NCI-H1417 (cell line): ENCODE measurements at regions not wholly inside any gene's neighbourhood (a gene's known extent, or its start where the extent isn't known, plus 50 kb on each side); places are given as distances from the start of the nearest gene placed in this dataset.

Experiments used
- DNase-seq, 3 experiments: peaks; one replicate each; lab custom pipeline; 2025; lab: John Stamatoyannopoulos, UW

DNA sequence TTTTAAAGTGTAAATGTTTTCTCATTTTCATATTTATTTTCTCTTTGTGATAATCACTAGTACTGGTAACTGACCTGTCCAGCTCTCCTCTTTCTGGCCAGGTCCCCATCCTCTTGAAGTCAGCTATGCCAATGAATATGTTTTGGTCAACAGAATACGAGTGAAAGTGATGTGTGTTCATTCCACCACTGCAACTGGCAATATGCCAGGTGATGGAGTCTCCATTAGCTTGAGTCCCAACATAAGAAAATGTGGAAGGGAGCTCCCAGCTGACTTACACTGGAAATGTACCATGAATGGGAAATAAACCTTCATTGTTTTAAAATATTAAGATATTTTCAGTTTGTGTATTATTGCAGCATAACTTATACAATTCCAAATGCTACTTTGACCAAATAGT is 75.8 kb downstream of the CCDC34 start:
- no peak for DNase-seq

DNA sequence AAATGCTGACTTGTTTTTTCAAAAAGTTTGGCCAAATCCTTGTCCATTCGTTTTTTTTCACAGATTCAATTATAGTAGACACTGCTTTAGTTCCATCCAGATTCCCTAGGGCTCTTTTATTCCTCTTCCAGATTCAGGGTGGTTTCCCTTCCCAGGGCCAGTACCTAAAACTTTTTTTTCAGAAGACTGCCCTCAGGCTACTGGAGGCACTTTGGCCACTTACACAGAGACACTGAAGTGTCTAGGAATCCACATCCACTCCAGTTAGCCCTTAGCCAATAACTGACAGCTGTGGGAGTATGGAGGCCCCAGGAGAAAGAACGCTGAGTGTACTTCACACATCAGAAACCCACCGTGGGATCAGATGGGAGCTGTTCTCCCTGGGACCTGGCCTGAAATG is 77.3 kb downstream of the CCDC34 start:
- DNase-seq = no peak

DNA sequence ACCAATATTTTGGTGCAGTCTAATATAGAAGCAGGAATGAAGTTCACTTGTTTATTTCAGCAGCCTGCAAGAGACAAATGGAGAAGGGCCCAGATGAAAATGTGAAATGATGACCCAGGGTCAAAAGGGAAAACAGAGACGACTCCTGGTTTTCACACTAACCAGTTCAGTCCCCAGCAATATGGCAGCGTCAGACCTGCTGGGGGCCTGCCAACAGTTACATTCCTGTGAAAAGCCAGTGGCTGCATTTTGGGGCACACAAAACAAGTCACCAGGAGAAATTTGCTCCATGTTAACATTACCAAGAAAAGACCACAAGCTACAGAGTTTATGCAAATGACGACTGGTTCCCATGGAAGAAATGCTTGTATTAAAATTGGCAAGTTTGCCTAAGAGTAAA is 80.2 kb downstream of the CCDC34 start:
- DNase-seq = no peak

DNA sequence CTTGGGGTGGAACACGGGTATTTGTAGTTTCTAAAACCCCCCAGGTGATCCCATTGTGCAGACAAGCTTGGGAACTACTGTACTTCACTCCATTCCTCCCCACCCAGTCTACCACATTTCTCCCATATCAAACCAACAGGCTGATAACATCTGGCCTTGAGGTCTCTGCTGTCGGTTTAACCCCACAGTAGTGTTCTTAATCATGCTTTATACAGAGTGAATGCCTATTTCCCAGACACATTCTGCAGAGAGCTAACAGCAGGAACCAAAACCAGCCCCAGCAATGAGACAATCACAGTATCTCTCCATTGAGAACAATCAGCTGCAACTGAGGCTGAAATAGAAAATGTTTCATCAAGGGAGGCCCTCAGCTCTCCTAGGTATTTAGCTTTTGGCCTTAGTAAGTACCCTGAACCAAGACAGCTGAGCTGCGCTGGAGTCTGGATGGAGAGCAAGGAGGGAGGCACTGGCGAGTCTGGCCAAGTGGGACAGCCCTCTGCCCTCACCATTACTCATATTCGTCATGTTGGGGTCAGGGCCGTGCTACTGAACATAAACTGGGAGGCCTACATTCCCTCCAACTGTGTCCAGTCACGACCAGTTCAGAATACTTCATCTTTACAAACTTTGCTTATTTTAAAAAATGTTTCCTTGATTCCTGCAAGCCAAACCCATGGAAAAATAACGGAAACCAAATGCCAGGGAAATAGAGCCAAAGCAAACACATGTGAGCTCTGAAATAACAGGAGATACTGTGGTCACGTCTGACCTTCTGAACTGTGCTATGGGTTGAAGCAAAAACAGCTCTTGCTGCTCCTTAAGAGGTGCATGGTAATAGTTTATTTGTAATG is 81.0 kb downstream of the CCDC34 start:
- no peak for DNase-seq

DNA sequence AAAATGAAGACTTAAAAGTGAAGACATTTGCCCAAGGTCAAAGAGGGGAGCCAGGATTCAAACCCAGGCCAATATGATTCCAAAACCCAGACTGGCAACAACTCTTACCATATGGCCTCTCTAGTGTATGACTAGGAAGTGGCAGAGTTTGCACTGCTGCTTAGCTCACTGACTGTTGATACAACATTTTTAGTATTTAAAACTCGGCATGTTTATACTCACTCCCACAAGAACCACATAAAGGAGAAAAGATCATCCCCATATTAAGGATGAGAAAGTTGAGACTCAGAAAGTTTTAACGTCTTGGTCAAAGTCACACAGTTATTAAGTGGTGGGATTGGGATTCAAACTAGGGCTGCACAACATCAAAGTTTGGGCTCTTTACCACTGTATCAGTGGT is 81.7 kb downstream of the CCDC34 start:
- DNase-seq = no peak

DNA sequence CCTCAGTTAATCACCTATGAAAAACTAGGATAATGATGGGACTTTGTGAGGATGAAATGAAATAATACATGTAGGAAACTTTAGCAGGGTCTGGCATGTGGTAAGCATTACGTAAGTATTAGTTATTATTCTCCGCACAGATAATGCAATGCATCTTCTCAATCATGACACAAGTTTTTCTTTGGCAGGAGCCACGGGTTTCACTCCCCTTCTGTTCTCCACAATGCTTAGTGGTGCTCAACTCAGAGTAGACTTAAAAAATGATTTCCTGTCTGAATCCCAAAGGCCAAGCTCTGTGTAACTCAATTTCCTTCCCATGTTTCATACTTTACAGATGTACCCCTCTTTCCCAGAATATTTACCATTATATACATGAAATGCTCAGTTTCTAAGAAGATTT is 82.9 kb downstream of the CCDC34 start:
- DNase-seq = no peak

DNA sequence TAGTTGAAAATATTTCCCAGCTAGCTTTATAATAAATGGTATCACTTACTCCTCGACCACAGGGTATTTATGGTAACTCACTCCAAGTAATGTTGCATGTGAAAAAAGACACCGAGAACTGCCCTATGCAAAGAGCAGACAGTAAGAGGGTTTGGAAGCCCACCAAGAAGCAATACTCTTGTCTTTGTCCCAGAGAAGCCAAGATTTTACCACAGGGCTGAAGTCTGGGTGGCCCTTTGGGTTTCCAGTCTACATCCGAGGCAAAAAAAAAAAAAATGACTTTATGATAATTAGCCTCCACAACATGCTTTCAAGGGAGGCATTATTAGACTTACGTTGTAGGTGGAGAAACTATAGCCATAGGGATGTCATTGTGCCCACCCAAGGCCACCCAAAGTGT is 83.6 kb downstream of the CCDC34 start:
- no peak for DNase-seq

DNA sequence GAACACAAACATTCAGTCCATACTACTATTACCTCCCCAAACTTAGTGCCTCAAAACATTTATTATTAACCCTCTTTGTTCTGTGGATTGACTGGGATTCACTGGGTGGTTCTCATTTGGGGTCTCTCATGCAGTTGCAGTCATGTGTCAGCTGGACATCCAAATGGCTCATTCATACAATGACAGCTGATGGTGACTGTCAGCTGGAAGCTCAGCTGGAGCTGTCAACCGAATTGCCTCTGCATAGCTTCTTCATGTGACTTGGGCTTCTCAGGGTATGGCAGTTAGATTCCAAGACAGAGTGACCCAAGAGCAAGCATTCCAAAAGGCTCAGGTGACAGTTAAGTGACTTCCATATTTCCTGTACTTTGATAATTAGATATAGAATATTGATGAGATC is 85.2 kb downstream of the CCDC34 start:
- DNase-seq = no peak

DNA sequence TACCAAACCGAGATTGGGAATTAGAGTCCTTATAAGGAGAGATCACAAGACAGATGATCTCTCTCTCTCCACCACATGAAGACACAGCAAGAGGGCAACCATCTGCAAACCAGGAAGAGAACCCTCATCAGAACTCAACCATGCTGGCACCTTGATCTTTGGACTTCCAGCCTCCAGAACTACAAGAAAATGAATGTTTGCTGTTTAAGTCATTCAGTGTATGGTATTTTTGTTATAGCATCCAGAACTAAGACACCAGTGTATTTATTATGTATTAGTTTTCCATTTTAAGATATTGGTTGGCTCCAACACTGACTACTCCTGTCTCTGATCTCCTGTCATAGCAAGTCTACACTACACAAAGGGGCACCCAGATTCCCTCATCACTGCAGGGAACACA is 86.9 kb downstream of the CCDC34 start:
- no peak for DNase-seq

DNA sequence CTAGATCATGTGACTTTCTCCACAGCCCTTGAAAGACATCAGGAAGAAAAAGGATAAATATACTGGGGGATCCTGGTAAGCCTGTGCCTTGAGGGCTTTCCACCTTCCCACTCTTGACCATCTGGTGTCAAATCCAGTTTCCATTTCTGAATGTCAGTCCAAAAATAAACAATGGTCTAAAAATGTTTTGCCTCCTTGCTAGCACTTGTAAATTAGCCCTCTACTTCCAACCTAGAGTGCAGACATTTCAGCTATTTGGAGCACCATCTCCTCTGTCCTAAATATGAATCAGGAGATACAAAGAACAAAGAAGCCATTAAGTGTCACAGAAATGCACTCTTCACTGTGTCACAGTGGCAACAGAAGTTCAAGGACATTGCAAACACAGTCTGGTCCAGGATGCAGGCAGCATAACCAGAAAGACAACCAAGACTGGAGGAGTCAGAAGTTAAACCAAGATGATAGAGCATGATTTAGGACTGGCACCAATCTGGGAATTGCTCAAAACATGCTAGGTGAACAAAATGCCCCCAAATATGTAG is 88.1 kb downstream of the CCDC34 start:
- DNase-seq = no peak

DNA sequence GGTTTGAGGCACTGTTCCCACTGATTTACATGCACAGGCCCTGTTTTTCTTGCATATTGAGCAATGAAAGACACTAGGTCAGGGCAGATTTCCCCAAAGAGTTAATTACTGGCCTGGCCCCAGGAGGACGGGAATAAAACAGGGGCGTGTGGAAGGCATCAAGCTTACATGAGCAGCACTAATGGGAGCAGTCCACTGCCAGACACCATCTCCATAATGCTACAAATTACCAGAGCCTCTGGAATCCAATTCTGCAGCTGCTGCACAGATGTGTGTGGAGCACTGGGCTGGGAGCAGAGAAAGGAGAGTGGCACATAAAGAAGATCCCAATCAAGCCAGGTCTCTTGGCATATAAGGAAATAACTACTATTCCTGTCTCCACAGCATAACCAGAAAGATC is 96.9 kb downstream of the CCDC34 start:
- DNase-seq = no peak

DNA sequence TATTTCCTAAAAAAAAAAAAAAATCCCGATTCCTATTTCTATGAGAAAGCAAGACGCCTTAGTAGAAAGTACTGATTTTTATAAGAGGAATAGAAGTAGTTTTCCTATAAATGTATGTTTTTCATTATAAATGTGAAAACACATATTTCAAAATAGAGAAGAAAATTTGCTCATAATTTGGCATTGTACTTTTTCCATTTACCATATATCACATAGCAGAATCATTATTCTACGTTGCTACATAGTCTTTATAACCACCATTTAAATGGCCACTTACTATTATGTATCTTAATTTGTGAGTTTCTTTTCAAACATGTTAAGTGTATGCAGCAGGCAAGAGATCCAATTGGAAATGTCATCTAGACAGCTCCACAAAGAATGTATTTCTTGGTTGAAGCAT is 99.0 kb downstream of the CCDC34 start:
- no peak for DNase-seq

DNA sequence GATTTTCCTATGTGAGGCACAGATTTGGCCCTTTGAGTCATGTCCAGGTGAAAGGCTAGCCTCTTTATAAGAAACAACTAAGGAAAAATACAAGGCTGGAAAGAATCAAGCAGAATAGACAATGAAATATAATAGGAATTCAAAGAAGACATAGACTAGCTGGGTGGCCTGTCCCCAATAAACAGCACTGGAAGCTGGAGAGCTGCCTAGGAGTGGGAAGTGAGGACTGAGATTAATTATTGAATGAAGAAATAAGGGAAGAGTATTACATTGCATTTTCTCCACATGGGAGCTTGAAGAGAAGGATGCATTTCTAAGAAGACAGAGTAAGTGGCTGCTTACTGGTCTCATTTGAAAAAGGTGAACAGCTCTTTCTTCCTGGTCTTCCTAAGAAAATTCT is 100.0 kb downstream of the CCDC34 start:
- DNase-seq = no peak

DNA sequence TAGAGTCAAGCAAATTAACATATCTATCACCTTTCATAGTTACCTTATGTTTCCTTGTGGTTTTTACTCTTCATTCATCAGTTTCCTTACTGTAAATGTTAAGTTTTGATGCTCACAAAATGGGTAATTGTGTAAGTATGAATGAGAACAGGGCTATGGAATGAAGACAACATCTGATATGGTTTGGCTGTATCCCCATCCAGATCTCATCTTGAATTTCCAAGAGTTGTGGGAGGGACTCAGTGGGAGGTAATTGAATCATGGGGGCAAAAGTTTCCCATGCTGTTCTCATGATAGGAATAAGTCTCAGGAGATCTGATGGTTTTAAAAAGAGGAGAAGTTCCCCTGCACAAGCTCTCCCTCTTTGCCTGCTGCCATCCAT is 107.6 kb downstream of the CCDC34 start:
- no peak for DNase-seq

DNA sequence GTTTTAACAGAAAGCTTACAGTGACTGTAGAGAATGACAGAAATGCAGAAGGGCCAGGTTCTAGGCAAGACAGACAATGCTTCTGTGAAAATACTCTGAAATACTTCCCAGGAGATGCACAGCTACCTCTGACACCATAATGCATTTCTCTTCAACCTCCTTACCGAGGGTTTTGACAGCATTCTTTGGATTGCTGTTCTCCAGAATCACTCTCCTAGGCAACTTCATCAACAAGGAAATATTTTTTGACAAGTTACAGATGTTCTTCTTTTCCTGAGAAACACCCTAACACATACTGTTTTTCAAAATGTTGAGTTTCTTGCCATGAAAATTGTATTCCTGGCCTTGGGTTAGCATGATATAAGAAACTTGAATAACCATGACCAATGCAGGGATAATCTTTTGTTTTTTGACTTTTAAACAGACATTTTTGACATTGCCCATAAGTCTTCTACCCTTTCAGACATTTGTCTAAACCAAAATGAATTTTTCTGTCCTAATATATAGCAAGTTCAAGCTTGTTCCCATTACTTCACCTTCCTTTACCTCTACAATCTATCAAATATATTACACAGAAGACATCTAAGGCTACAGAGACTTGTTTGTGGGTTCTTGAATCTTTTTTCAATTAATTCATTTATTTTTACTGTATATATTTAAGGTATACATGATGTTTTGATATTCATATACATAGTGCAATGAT is 108.1 kb downstream of the CCDC34 start:
- no peak for DNase-seq

DNA sequence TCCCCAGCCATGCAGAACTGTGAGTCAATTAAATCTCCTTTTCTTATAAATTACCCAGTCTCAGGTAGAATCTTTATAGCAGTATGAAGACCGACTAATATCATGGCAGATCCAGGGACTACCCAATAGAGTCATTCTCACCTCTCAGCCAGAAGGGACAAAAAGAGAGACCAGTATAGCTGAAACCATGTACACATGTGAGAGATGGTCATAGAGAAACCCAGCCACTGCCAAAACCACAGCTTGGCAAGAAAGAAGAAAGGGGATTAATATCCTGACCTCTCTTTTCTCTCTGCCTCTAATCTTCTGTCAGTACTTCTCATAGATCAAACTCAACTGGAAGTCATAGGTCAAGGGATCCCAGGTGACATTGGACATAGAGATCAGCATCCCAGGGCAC is 109.8 kb downstream of the CCDC34 start:
- no peak for DNase-seq

DNA sequence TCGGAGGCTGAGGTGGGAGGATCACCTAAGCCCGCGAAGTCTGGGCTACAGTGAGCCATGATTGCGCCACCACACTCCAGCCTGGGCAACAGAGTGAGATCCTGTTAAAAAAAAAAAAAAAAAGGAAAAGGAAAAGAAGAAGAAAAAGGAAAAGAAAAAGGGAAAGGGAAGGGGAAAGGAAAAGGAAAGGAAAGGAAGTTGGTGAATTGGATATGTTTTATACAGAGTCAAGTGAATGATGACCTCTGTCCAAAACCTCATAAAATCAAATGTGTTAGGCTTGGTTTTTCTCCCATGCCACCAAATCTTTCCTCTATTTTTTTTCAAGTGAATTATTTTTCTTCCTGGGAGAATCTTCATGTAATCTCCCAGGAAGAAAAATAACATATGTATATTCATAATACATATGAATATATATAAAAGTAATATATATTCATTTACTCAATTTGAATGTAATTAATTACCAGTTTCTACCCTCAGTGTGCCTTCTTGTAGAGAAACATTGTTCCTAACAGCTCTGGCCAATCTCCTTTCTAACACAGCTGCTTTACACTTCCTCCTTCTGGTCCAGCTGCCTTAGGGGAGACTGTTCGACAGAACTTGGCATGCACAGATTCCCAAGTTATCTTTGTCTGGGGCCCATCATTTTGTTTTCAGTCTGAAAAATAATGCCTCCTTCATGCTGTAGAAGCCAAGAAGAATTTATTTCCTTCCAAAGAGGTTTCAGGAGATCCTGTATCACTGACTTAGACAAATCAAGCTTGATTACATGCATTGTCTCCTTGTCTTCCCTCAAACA is 111.9 kb downstream of the CCDC34 start:
- DNase-seq = no peak

DNA sequence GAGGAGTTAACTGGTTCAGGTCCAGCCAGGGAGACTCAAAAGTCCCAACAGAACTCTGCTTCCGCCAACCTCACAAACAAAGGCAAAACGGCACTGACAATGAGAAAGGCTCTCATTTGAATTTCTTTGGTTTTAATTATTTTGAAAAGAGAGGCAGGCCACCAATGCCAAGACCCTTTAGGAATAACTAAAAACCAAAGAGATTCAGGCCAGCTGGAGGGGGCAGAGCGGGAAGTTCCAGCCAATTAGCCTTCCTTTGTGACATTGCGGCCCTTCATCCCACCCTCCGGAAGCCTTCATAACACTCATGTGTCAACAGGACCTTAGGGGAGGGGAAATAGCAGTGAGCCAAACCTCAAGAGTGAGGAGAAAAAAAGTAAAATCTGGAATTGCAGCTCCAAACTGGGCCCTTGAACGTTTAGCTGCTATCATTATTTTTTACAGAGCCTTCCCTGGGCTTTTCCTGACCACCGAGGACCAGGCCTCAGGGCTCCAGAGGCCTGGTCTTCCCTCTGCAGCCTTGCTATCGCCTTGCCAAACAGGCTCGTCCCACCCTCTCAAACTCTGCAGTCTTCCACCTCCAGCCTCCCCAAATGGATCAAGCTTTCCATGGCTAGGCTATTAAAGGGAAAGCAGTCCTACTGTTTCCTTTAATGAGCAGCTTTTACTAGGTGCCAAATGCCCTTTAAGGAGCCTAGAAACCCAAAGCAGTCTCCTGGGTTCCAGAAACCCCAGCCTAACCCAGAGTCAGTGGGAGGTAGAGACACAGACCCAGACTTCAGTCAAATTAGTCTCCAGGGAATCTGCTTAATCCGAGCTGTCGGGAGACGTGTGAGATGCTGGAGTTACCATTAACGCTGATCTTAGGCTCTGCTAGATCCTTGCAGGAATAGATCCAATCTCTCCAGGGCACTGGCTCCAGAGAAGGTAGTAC is 114.2 kb downstream of the CCDC34 start:
- DNase-seq = no peak

DNA sequence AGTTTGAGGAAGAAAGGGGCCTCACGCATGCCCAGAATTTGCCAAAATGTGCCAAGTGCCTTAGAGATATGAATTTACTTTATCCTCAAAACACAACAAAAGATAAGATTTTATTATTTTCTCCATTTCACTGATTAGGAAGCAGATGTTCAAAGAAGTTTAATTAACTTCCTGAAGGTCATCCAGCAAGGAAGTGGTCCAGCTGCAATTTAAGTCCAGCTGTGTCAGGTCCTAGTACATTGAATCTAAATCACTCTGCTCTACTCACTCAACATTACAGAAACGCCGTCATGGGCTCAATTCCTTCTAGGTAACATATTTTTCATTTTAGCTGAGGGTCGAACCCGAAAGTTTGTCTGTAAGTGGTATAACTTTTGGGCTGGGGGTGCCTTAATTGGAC is 115.4 kb downstream of the CCDC34 start:
- no peak for DNase-seq

DNA sequence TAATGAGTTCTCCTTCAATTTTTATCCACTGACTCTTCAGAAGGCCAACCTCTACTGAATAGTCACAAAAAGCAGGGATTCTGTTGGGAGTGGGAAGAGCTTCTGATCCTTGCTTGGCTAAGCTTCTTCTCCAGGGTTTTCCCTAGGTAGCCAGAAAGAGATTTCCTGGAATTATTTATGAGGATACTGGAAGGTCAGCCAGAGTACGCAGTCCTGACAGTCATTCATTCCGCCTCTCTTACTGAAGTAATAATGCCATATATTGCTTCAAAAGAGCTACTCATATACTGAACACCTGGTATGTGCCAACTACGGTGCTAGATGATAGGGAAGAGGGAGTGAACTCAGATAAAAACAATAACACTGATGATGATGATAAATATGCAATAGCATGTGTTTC is 116.1 kb downstream of the CCDC34 start:
- no peak for DNase-seq

DNA sequence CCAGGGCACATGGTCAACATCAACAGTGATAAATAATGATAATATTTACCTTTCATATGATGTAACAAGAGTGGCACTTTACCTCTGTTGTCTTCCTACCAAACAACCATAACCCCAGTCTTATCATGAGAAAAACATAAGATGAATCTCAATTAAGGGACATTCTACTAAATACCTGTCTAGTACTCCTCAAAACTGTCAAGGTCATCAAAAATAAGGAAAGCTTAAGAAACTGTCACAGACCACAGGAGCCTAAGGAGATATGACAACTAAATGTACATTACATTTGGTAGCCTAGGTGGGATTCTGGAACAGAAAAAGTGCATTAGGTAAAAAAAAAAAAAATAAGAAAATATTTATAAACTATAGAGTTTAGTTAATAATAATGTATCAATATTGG is 118.1 kb downstream of the CCDC34 start:
- DNase-seq = no peak

DNA sequence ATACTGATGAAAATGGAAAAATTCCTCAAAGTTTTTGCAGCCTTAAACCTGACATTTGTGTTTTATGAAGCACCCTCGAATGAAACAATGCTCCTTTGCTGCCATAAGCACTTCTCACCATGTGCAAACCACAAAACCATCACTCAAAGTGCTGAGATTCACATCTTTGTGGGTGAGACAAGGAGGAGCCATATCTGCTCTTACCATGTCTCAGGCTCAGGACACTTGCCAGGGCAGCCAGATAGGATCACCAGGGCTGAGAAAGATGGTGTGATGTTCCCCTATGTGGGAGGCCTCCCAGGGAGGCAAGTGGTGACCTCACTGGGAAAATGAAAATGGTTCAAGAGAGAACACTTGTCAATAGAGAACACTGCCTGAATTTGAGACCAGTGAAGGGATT is 120.4 kb downstream of the CCDC34 start:
- peak in 1 of 3 experiments; percentile 30 for DNase-seq
